DMS114 treated with DMSO at 0.1 percent for 48 hours (cell line): ENCODE measurements at regions not wholly inside any gene's neighbourhood (a gene's known extent, or its start where the extent isn't known, plus 50 kb on each side); places are given as distances from the start of the nearest gene placed in this dataset.

ENCODE experiments used
- DNase-seq: peaks from one replicate; lab custom pipeline; 2025; ENCODE audit not compliant: unreplicated experiment; lab: John Stamatoyannopoulos, UW

DNA sequence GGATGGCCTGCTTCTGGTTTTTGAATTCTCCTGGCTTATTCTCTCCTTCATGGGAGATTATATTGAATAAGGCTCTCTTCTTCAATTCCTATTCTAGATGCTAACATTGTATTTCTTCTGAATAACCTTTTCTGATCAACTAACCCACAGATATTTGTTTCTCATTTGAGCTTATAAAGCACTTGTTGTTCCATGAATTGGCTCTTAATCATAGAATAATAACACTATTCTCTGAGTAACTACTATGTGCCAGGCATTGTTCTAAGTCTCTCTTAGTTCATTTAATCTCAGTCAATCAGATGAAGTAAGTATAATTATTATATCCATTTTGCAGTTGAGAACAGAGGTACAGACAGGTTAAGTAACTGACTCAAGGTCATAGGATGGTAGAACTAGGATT, 136.3 kb upstream of the MLIP start:
- DNase-seq = no peak

DNA sequence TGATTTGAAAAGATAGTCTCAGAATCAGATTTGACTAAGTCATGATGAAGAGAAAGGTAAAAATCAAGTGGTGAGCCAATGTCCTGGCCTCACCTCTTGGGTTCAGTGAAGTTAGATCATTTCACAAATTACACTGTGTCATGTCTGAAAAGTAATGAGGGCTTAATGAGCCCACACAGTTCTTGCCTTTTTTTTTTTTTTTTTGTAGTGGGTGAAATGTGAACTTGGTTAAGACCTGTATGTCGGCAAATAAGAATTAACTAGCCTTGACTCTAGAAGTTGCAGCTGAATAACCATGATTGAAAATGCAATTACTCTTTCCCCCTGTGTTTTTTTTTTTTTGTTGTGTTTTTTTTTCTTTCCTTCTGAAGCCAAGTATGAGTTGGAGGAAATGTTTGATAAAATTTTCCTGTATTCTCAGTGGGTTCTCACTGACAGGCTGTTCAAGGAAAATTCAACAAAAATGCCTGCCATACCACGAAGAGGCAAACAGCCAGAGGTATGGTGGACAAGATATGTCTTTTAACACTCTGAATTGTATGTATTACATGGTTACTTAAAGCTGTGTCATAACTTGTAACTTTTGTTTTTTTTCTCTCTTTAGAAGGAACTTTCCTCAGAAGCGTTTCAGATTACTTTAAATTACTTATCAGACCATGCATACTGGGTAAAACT, 135.2 kb upstream of the MLIP start:
- no peak for DNase-seq

DNA sequence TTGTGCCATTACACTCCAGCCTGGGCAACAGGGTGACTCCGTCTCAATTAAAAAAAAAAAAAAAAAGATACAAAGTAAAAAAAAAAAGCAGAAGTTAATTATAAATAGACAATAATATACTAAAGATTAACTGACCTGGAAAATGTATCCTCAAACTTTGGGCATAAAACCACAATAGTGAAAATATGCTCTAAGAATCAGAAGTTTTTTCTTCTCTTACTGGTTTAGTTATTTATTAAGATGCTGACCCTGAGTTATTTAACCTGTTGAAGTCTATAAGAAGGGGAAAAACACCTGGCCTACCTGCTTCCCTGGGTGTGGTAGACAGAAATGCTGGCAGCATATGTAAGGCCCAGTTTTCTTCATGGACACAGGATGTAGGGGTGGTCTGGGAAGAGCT, 133.7 kb upstream of the MLIP start:
- no peak for DNase-seq

DNA sequence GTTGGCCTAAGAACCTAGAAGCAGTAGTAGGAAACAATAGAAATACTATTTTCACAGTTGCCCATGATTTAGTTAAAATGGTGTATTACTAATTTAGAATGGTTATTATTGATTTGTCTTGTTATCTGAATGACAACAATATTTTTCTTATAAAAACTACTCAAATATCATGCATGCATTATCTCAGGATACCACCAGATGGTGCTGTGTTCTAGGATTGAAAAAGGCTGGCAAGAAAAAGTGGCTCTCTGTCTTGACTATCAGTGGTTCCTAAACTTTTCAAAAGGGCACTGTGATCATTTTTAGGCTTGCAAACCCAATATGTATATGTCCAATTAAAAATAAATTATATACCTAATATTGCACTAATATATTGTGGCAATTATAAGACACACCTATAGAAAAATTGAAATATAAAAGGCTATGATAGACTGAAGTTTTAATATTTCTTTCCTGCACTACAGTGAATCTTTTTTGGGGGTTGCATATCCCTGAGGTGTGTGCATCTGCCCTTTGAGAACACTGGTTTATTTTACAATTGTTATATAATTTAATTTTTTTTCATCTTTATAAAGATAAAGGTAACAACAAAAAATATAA, 131.7 kb upstream of the MLIP start:
- peak; percentile 64 for DNase-seq

DNA sequence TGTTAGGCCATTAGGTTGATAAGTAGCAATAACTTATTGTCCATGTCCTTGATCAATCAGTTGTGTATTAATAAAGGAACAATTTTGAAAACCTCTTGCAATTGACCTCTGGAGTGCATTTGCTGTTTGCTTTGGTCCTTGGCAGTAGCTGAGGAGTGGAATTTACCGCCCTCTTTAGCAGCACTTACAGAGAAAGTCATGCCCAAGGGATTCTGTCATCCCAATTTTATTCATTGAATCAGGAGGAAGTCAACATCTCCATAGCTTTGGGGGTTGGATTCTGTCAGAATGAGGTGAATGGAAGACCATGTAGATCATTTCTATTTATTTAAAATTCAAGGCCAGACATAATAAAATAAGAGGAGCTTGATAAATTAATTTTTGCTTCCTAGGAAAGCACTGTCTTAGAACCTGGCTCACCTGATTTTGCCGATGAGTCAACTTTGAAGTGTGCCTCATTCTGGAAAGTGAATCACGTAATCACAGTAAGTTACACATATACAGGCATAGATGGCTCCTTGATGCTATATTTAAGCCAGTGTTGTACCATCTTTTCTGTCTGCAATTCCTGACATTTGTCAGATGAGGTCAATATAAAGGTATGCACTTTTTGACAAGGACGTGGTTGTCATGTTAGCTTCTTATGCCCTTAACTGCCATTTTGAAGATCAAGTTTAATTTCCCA, 128.7 kb upstream of the MLIP start:
- DNase-seq = no peak

DNA sequence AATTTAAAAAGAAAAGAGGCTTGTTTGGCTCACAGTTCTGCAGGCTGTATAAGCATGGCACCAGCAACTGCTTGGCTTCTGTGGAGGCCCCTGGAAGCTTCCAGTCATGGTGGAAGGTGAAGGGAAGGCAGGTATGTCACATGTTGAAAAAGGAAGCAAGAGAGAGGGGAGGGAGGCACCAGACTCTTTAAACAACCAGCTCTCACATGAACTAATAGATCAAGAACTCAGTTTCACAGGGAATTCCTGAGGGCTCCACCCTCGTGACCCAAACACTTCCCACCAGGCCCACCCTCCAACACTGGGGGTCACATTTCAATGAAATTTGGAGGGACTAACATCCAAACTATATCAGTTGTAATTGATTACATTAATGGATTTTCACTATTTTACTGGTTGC, 127.9 kb upstream of the MLIP start:
- DNase-seq = no peak

DNA sequence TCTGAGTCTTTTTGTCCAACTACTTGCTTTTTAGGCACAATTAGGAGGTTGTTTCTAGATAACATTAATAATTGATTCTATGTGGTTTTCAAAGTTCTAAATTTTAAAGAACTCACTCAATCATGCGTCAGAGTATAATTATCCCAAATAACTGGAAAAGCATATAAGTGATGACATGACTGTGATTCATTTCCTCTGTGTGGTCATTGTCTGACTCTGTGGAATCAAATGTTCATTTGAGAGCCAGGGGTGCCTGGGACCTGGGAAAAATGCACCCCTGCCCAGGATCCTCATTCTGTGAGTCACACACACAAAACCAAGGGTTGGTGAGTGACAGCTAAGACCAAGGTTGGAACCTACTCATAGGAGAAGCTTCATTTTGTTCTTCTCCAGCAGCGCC, 127.1 kb upstream of the MLIP start:
- no peak for DNase-seq

DNA sequence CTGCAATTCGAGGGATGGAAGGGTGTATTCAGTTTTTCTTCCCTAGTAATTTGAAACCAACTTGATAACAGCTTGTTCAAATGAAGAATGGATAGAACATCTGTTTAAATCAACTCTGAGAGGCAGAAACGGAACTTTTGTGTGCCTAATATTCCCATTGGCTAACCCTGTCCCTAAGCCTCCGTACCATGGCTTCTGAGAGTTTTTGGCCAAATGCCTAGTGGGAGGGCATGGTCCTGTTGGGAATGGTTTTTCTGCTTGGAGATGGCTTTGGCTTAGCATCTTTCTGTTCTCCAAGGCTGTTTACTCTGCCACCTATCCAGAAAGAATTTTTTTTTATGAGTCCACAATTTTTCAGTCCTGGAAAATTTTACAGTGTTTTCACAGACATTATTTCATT, 126.7 kb upstream of the MLIP start:
- DNase-seq = no peak

DNA sequence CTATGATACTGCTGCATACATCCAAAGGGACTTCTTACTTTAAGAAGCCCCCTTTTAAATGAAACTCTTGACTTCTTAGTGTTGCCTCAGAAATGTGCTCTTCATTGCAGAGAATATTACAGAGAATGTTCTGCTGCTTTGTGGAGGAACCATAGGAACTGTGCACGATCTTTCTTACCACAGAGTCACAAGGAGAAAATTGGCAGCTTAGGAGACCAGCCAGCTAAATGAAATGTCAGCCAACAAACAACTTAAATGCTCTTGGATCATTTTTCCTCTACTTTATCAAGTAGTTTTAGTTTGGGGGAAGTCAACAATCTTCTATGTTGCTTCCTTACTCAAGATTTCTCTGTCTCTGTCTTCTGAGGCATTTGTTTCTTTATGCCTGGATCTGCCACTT, 125.9 kb upstream of the MLIP start:
- DNase-seq = no peak

DNA sequence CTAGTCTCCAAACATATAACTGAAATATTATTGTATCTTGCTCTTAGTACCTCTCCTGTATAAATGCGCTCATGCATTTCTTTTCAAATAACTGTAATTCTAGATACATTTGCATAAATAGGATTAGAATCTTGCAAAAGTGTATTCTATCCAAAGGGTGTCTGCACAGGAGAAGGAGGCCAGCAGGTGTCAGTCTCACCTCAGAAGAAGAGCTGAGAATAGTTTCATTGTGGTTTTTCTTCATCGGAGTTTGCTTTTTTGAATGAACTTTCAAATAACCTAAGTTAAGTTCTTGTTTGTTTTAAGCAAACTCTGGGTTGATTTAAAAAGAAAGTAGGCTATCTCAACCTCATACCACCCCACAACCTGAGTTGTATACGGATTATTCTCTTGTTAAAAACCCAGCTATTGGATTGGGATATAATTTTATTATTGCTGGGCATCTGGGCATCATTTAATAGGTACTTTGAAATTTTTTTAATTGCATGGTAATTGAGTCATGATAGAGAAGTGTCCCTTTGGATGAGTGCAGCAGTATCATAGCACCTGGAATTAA, 125.0 kb upstream of the MLIP start:
- peak; percentile 34 for DNase-seq

DNA sequence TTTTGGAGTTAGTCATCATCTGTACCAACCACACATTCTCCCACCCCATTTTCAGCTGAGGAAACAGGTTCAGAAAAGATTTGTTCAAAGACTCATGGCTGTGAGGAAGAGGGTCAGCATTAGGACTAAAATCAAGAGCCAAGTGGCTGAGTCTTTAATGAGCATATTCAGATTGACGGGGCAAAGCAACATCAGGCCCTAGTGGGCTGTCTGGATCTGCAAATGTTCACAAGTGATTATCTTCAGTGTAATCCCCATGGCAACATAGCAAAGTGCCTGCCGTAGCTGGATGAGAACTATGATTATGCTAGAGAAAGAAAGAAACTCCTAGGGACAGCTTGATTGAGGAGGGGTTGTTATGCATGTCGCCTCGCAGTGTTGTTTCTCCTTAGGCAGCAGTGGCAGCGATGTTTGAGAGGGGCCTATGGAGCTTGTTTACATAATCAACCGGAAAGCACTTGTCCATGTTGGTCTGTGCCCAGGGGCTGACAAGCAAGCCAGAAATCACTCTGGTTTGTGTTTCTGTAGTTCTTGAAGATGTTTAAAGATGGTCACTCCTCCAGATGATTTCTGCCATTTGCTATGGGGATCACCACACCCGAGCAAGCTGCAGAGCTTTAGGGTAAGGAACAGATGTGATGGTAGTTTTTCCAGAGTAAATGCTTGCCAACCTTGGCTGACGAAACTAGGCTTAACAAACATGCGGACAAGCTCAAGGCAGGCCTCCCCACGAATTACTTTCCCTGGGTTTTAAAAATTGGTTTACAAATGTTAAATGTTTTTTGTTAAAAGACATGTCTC, 124.3 kb upstream of the MLIP start:
- no peak for DNase-seq

DNA sequence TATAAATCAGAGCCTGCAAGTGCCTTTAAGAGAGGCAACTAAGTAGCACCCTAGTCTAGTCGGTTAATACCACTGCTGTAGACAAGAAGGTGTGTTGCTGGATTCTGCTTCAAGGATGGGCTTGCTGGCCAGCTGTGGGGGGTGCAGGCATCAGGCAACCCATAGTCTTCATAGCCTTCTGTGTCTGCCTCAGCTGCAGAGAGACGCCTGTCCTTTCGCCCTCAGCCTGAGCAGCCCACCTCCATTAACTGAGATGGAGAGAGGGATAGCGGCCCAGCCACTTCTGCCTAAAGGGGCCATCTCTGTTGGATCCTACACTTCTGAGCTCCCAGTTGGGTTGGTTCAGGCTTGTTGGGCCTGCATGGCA, 123.7 kb upstream of the MLIP start:
- DNase-seq = no peak

DNA sequence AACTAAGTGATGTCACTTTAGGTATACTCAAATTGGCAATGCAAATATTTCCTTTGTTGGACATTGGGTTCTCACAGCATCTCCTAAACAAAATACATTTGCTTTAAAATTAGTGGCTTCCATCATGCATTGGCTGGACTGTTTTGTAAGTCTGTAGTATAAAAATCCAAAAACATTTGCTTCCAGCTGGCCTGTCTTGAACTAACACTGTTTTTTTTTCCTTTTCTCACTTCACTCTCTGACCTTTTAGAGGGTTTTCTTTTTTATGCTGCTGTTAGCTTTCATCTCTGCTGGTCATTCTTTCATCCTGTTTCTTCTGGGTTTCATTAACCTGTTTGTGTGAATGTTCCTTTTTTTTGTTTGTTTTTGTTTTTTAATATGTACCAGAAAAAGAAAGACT, 121.7 kb upstream of the MLIP start:
- DNase-seq = no peak

DNA sequence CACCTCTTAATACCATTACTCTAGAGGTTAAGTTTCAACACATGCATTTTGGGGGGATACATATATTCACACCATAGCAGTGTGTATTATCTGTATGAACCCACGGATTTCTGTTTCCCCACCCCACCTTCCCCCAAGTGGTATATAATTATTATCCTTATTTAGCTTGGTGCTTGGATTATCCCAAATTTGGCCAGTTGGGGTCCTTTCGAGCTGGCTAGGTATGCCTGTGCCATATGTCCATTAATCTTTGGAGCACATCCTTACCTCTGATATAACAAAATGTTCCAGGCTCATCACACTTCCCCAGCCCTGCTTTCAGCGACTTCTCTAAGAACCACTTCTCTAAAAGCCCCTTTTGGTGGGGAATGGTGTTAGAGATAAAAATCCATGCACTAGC, 118.7 kb upstream of the MLIP start:
- no peak for DNase-seq

DNA sequence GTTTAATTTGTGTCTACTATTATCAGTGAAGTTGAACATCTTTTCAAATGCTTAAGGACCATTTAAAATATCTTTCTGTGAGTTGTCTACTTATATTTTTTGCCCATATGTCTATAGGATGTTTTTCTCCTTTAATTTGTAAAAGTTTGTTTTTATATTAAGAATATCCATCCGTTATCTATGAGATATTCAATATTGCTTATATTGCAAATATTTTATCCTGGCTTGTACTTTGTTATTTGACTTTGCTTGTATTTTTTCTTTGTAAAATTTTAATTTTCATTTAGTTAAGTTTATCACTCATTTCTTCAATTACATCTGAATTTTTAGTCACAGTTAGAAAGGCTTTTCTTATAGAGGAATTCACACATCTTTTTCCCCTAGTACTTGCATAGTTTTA, 117.0 kb upstream of the MLIP start:
- DNase-seq = no peak

DNA sequence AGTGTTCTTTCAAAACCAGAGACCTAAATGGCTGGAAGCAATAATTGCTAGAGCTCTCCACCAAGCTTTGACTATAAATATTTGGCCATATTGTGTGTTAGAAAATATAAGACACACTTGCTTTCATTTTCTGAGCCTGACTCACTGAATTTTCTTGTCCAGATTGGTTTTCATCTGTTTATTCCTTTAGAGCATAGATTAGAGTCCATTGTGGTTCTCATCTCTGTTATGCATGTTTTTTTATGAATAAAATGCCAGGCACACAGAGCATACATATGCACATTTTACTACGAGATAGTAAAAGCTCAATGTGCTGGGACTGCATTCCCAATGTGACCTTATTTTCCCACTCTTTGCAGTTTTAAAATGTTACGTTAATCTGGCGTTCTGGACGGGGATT, 115.3 kb upstream of the MLIP start:
- DNase-seq = no peak

DNA sequence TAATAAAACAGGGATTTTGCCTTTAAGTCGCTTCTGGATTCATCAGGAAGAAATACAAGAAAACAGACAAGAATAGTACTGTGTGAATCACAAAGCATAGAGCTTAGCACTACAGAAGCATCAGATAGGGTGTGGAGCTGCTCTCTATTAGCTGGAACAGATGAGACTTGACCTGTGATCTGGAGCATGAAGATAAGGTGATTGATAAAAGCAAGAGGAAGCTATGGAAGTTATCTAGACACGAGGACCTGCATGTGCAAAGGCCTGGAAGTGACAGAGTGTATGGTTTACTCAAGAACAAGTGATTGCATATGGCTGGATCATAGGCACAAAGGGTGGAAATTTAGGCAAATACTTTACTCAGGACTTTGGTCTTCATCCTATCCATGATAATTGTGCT, 112.9 kb upstream of the MLIP start:
- no peak for DNase-seq

DNA sequence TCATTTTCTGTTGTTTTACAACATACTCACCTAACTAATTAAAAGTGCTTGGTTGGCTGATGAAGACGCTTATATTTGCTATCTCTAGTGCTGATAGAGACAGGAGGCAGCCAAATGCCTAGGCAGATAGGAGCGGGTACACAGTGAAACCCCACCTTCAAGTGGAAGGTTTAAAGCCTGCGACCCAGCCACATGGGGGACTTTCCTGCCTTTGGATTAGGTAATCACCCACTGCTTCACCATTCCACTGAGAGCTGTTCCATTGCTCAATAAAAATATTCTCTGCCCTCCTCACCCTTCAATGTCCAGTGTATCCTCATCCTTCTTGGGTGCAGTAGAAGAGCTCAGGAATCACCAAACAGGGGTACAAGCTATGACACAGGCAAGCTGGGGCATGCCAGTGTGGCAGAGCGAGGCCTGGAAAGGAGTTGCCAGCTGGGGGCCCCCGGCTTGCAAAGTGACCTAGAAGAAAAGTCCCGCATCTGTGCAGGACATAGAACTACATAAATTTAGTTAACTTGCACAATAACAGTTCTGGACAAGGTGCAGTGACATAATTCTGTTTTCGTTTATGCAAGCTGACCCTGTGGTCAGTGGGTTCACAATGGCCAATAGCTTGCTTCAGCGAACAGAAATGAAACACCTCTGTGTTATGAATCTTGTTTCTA, 112.0 kb upstream of the MLIP start:
- no peak for DNase-seq

DNA sequence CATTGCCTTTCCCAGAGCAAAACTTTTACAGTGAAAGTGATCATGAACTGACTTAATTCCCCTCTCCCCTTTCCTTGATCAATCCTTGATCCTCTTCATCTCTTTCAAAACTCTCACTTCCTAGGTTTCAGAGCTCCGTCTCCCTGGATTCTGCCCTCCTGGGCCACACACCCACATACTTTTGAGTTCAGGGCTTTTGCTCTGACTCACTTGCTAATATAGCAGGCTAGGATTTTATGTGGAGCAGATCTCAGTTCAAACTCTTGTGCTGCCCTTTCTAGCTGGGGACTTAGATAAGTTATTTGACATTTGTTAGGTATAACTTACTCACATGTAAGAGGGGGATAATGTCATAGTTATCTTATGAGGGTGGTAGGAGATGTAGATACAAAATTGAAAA, 109.1 kb upstream of the MLIP start:
- no peak for DNase-seq

DNA sequence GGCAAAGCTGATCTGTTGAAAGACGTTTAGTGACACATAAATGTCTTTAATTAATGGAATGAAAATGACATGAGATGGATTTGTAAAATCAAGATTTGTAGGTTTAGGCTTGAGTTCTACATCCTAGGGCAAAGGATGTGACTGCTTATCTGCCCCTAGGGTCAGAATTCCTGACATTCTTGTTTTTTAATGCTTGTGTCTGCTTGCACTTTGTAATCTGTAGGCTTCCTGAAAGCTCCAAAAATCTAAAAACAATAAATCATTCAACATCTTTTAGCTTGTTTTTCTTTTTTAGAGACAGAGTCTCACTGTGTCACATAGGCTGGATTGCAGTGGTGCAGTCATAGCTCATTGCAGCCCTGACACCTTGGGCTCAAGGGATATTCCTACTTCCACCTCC, 107.9 kb upstream of the MLIP start:
- no peak for DNase-seq

DNA sequence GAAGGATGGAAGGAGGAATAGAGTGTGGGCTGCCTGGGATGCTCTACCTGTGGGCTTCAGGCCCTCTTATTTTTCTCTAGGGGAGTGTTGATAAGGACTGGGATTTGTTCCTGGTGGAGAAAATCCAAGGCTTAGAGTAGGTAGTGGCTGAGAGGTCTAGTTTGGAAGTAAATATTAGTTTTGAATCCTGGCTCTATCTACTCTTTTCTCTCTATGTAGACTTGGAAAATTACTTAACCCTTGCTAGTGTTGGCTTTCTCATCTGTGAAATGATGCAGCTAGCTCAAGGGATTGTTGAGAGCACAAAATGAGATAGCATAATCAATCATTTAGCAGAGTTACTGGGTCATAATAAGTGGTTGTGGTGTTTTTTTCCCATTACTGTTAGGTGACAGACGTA, 102.7 kb upstream of the MLIP start:
- no peak for DNase-seq
